Colonic mucosa (tissue), 4 donors: ENCODE measurements at regions not wholly inside any gene's neighbourhood (a gene's known extent, or its start where the extent isn't known, plus 50 kb on each side); places are given as distances from the start of the nearest gene placed in this dataset.

ENCODE experiments used
- DNase-seq: peaks from one replicate; pipeline ENCODE4 v3.0.0-alpha.2; 2020
- H3K27ac ChIP-seq: fragments of 200-600 bp; one replicate; pipeline ENCODE4 v1.8.0; 2021
- H3K27me3 ChIP-seq: fragments of 200-600 bp; one replicate; pipeline ENCODE4 v1.8.0; 2021
- H3K36me3 ChIP-seq: fragments of 200-600 bp; one replicate; pipeline ENCODE4 v1.8.0; 2021
- H3K4me1 ChIP-seq: fragments of 200-600 bp; one replicate; pipeline ENCODE4 v1.8.0; 2021; ENCODE audit warnings: mild to moderate bottlenecking
- H3K4me3 ChIP-seq: fragments of 200-600 bp; one replicate; pipeline ENCODE4 v1.8.0; 2021
- H3K9ac ChIP-seq, 2 donors: one replicate each; pipeline ENCODE4 v1.7.0; 2013; ENCODE audit warnings: control low read depth in 2 of 2, low read depth in 2 of 2, low read length in 2 of 2
- H3K9me3 ChIP-seq: fragments of 200-600 bp; one replicate; pipeline ENCODE4 v1.8.0; 2021
- CTCF ChIP-seq: fragments of 200-600 bp; IDR thresholded peaks from one replicate; pipeline ENCODE4 v1.8.0; 2022; ENCODE audit warnings: antibody characterized with exemption, mild to moderate bottlenecking
- intact Hi-C: fragments of 100-400 bp; cut with DNase I; formaldehyde crosslinking; loops from one replicate; pipeline ENCODE4 v1.14.1; 2022
- donor health status: healthy.
- donor health status: DM: no; HTN: no; CAD: no.
- donor health status: DM: no; HTN: no; CAD: no.

- H3K27me3 ChIP-seq = no peaks in the 10 kb centered on the region
- TF ChIP-seq CTCF = no peak
Measured at GRCh38 chr11:38818720-38819119, 2220.7 kb upstream of the RAG2 start.

GRCh38 chr11:38814670-38815069 is 2216.6 kb upstream of the RAG2 start:
- Histone ChIP-seq H3K27me3 (no peaks in the 10 kb centered on the region), H3K9me3 (no peaks in the 10 kb centered on the region), H3K27ac (no peak overlapping the region), H3K9ac (no peak overlapping the region), H3K36me3 (no peaks in the 10 kb centered on the region), H3K4me3 (no peak overlapping the region), H3K4me1 (no peaks in the 10 kb centered on the region)
- DNase-seq = no peak
- no peak for TF ChIP-seq CTCF
- intact Hi-C loops = no loop called here

More at GRCh38 chr11:38818720-38819119, 2220.7 kb upstream of the RAG2 start:
- intact Hi-C loops = no loop called here
- DNase-seq = no peak
- Histone ChIP-seq H3K9me3 (no peaks in the 10 kb centered on the region), H3K9ac (no peak overlapping the region), H3K4me1 (no peaks in the 10 kb centered on the region), H3K4me3 (no peak overlapping the region), H3K36me3 (no peaks in the 10 kb centered on the region), H3K27ac (no peak overlapping the region)

- no peak for DNase-seq
- intact Hi-C loops = no loop called here
- no peak overlapping the region for H3K4me3 ChIP-seq
- no peaks in the 10 kb centered on the region for H3K36me3 ChIP-seq
- no peaks in the 10 kb centered on the region for H3K4me1 ChIP-seq
- no peaks in the 10 kb centered on the region for H3K9me3 ChIP-seq
- no peaks in the 10 kb centered on the region for H3K27me3 ChIP-seq
- H3K9ac ChIP-seq = no peak overlapping the region
- H3K27ac ChIP-seq = no peak overlapping the region
- TF ChIP-seq CTCF = no peak
Measured at GRCh38 chr11:38809521-38809920, 2211.5 kb upstream of the RAG2 start.

- Histone ChIP-seq H3K9ac (no peak overlapping the region), H3K27me3 (no peaks in the 10 kb centered on the region), H3K4me3 (no peak overlapping the region), H3K9me3 (no peaks in the 10 kb centered on the region), H3K36me3 (no peaks in the 10 kb centered on the region), H3K4me1 (no peaks in the 10 kb centered on the region), H3K27ac (no peak overlapping the region)
- no peak for TF ChIP-seq CTCF
- DNase-seq = no peak
- intact Hi-C loops = no loop called here
Measured at GRCh38 chr11:38796281-38796680, 2198.2 kb upstream of the RAG2 start.

- H3K4me3 ChIP-seq = no peak overlapping the region
- no peaks in the 10 kb centered on the region for H3K9me3 ChIP-seq
- H3K36me3 ChIP-seq = no peaks in the 10 kb centered on the region
- no peak for TF ChIP-seq CTCF
- no peak overlapping the region for H3K9ac ChIP-seq
- H3K27me3 ChIP-seq = no peaks in the 10 kb centered on the region
- intact Hi-C loops = no loop called here
- no peak for DNase-seq
- H3K4me1 ChIP-seq = no peaks in the 10 kb centered on the region
- no peak overlapping the region for H3K27ac ChIP-seq
Measured at GRCh38 chr11:38795027-38795426, 2197.0 kb upstream of the RAG2 start.
